ENCODE measurements at regions not wholly inside any gene's neighbourhood (a gene's known extent, or its start where the extent isn't known, plus 50 kb on each side); places are given as distances from the start of the nearest gene placed in this dataset.

- TF ChIP-seq, protein P1, sequence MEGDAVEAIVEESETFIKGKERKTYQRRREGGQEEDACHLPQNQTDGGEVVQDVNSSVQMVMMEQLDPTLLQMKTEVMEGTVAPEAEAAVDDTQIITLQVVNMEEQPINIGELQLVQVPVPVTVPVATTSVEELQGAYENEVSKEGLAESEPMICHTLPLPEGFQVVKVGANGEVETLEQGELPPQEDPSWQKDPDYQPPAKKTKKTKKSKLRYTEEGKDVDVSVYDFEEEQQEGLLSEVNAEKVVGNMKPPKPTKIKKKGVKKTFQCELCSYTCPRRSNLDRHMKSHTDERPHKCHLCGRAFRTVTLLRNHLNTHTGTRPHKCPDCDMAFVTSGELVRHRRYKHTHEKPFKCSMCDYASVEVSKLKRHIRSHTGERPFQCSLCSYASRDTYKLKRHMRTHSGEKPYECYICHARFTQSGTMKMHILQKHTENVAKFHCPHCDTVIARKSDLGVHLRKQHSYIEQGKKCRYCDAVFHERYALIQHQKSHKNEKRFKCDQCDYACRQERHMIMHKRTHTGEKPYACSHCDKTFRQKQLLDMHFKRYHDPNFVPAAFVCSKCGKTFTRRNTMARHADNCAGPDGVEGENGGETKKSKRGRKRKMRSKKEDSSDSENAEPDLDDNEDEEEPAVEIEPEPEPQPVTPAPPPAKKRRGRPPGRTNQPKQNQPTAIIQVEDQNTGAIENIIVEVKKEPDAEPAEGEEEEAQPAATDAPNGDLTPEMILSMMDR (IDR thresholded peaks at IDR 0.05), result no peak
- Histone ChIP-seq H3K4me1 (ENCODE audit: control insufficient read depth in 1 of 2, insufficient read depth in 1 of 2, low read depth in 1 of 2, low read length in 1 of 2) (no peaks in the 10 kb centered on the region), H3K4me3 (ENCODE audit: low read depth in 1 of 2, low read length in 1 of 2) (no peak overlapping the region), H3K27ac (no peak overlapping the region), H3K36me3 (no peaks in the 10 kb centered on the region), H3K9me3 (no peaks in the 10 kb centered on the region), H3K27me3 (no peaks in the 10 kb centered on the region)
Measured at GRCh38 chr1:80882553-80882952, 918.2 kb upstream of the ADGRL2 start.

- Histone ChIP-seq H3K4me3 (ENCODE audit: low read depth in 1 of 2, low read length in 1 of 2) (no peak overlapping the region), H3K27me3 (no peaks in the 10 kb centered on the region), H3K4me1 (ENCODE audit: control insufficient read depth in 1 of 2, insufficient read depth in 1 of 2, low read depth in 1 of 2, low read length in 1 of 2) (no peaks in the 10 kb centered on the region), H3K36me3 (no peaks in the 10 kb centered on the region), H3K9me3 (no peaks in the 10 kb centered on the region), H3K27ac (no peak overlapping the region)
- TF ChIP-seq, protein P1 (IDR thresholded peaks at IDR 0.05), result no peak
Measured at GRCh38 chr1:80878343-80878742, 922.4 kb upstream of the ADGRL2 start.

DNA sequence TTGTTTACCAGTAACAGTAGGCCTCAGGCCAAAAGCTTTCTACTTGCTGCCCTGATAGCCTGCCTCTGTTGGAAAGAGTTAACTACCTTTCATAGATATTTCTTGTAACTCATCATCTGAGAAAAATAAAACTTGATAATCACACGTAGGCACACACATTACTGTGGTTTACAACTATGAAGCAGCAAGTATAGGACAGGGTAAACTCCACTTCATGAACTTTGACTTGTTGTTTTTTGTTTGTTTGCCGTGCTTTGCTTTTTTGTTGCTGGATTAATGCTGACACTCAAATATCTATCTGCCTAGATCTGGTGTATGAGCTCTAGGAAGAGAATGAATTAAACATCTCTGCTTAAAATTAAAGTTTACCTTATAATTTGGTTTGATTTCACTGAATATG lies 924.7 kb upstream of the ADGRL2 start:
- Histone ChIP-seq H3K36me3 (no peaks in the 10 kb centered on the region), H3K27ac (no peak overlapping the region), H3K4me3 (ENCODE audit: low read depth in 1 of 2, low read length in 1 of 2) (no peak overlapping the region), H3K4me1 (ENCODE audit: control insufficient read depth in 1 of 2, insufficient read depth in 1 of 2, low read depth in 1 of 2, low read length in 1 of 2) (no peaks in the 10 kb centered on the region), H3K9me3 (no peaks in the 10 kb centered on the region), H3K27me3 (no peaks in the 10 kb centered on the region)
- TF ChIP-seq, protein P1 (IDR thresholded peaks at IDR 0.05), result no peak

DNA sequence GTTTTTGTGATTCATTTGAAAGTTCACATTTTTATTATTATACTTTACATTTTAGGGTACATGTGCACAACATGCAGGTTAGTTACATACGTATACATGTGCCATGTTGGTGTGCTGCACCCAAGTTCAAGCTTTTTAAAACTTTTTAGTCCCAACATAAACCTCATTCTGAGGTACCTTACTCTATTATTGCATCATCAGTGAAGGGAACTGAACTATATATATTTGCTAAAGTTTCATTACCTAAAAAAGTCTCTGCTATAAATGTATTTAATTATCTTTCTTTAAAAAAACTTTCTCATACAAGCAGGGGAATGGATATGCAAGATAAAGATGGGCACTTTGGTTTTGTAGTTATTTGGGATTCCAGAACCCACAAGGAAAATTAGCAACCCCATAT lies 931.4 kb upstream of the ADGRL2 start:
- no peaks in the 10 kb centered on the region for H3K27me3 ChIP-seq
- TF ChIP-seq, protein P1 (IDR thresholded peaks at IDR 0.05), result no peak
- H3K4me3 ChIP-seq (ENCODE audit: low read depth in 1 of 2, low read length in 1 of 2), result no peak overlapping the region
- no peak overlapping the region for H3K27ac ChIP-seq
- H3K36me3 ChIP-seq, result no peaks in the 10 kb centered on the region
- no peaks in the 10 kb centered on the region for H3K4me1 ChIP-seq (ENCODE audit: control insufficient read depth in 1 of 2, insufficient read depth in 1 of 2, low read depth in 1 of 2, low read length in 1 of 2)
- no peaks in the 10 kb centered on the region for H3K9me3 ChIP-seq

GRCh38 chr1:80847904-80848303 lies 952.8 kb upstream of the ADGRL2 start:
- no peak overlapping the region for H3K4me3 ChIP-seq (ENCODE audit: low read depth in 1 of 2, low read length in 1 of 2)
- TF ChIP-seq, protein P1 (IDR thresholded peaks at IDR 0.05), result no peak
- no peaks in the 10 kb centered on the region for H3K4me1 ChIP-seq (ENCODE audit: control insufficient read depth in 1 of 2, insufficient read depth in 1 of 2, low read depth in 1 of 2, low read length in 1 of 2)
- H3K27me3 ChIP-seq, result no peaks in the 10 kb centered on the region
- no peaks in the 10 kb centered on the region for H3K9me3 ChIP-seq
- H3K36me3 ChIP-seq, result no peaks in the 10 kb centered on the region
- no peak overlapping the region for H3K27ac ChIP-seq

DNA sequence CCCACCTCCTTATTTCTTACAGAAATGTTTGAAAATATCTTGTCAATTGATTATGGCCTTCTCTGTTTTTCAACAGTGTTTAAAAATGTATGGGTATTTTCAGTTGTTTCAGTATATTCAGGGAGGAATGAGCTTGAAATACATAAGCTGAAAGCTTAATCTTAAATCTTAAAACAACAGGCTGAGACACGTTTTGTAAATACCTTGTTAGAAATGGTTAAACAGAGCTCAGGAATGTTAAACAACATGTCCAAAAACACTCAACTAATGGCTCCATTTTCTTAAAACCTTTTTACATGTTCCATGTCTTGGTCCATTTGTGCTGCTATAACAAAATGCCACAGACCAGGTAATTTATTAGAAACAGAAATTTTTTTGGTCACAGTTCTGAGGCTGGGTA lies 953.8 kb upstream of the ADGRL2 start:
- H3K4me3 ChIP-seq (ENCODE audit: low read depth in 1 of 2, low read length in 1 of 2), result no peak overlapping the region
- H3K9me3 ChIP-seq, result no peaks in the 10 kb centered on the region
- H3K4me1 ChIP-seq (ENCODE audit: control insufficient read depth in 1 of 2, insufficient read depth in 1 of 2, low read depth in 1 of 2, low read length in 1 of 2), result no peaks in the 10 kb centered on the region
- H3K36me3 ChIP-seq, result no peaks in the 10 kb centered on the region
- TF ChIP-seq, protein P1 (IDR thresholded peaks at IDR 0.05), result no peak
- H3K27me3 ChIP-seq, result no peaks in the 10 kb centered on the region
- no peak overlapping the region for H3K27ac ChIP-seq

All from neutrophil (primary cell).